Left ventricle myocardium inferior (tissue), 1 donor: ENCODE measurements at regions not wholly inside any gene's neighbourhood (a gene's known extent, or its start where the extent isn't known, plus 50 kb on each side); places are given as distances from the start of the nearest gene placed in this dataset.

ENCODE experiments used
- DNase-seq: peaks from one replicate; pipeline ENCODE4 v3.0.0-alpha.2; 2020
- H3K27ac ChIP-seq: fragments of 200-600 bp; replicated peaks from 2 replicates; pipeline ENCODE4 v1.8.0; 2021
- H3K27me3 ChIP-seq: fragments of 200-600 bp; 2 replicates; pipeline ENCODE4 v1.8.0; 2021; ENCODE audit warnings: low read depth
- H3K36me3 ChIP-seq: fragments of 200-600 bp; 2 replicates; pipeline ENCODE4 v1.8.0; 2021
- H3K4me1 ChIP-seq: fragments of 200-600 bp; 2 replicates; pipeline ENCODE4 v1.8.0; 2021
- H3K4me3 ChIP-seq: fragments of 200-600 bp; 2 replicates; pipeline ENCODE4 v1.8.0; 2021; ENCODE audit warnings: mild to moderate bottlenecking, moderate library complexity
- H3K9me3 ChIP-seq: fragments of 200-600 bp; replicated peaks from 2 replicates; pipeline ENCODE4 v1.8.0; 2021
- intact Hi-C: fragments of 100-400 bp; cut with micrococcal nuclease; formaldehyde crosslinking; loops from one replicate; pipeline ENCODE4 v1.11.0; 2022
- TF ChIP-seq, protein P1 (sequence below): fragments of 200-600 bp; IDR thresholded peaks from 2 replicates; pipeline ENCODE4 v1.8.0; 2021; ENCODE audit warnings: antibody characterized with exemption, mild to moderate bottlenecking, borderline replicate concordance
- donor health status: DM: no; HTN: yes; CAD: no; lungs with severe emphysema.

DNA sequence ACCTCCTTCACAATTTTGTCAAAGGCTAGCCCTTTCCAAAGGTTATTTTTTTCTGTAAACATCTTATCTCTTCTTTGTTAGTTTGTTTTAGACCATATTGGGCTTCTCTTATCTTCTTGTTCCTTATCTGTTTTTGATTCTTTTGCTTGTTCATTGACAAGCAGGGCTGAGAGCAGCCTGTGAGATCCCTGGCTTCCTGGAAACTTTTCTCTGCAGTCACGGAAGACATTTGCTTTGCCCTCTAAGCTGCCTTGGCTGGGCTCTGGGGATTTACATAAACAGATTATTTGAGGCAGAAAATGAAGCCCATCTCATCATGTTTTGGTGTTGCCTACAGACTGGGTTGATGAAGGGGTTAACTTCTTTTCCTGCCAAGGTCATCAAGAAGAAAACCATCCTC, 157.4 kb upstream of the AMOT start:
- TF ChIP-seq, protein P1, sequence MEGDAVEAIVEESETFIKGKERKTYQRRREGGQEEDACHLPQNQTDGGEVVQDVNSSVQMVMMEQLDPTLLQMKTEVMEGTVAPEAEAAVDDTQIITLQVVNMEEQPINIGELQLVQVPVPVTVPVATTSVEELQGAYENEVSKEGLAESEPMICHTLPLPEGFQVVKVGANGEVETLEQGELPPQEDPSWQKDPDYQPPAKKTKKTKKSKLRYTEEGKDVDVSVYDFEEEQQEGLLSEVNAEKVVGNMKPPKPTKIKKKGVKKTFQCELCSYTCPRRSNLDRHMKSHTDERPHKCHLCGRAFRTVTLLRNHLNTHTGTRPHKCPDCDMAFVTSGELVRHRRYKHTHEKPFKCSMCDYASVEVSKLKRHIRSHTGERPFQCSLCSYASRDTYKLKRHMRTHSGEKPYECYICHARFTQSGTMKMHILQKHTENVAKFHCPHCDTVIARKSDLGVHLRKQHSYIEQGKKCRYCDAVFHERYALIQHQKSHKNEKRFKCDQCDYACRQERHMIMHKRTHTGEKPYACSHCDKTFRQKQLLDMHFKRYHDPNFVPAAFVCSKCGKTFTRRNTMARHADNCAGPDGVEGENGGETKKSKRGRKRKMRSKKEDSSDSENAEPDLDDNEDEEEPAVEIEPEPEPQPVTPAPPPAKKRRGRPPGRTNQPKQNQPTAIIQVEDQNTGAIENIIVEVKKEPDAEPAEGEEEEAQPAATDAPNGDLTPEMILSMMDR: no peak
- H3K36me3 ChIP-seq: no peaks in the 10 kb centered on the region
- H3K27ac ChIP-seq: no peak overlapping the region
- intact Hi-C loops: no loop called here
- H3K27me3 ChIP-seq: no peaks in the 10 kb centered on the region
- no peak overlapping the region for H3K4me3 ChIP-seq
- no peaks in the 10 kb centered on the region for H3K9me3 ChIP-seq
- no peaks in the 10 kb centered on the region for H3K4me1 ChIP-seq
- DNase-seq: no peak

DNA sequence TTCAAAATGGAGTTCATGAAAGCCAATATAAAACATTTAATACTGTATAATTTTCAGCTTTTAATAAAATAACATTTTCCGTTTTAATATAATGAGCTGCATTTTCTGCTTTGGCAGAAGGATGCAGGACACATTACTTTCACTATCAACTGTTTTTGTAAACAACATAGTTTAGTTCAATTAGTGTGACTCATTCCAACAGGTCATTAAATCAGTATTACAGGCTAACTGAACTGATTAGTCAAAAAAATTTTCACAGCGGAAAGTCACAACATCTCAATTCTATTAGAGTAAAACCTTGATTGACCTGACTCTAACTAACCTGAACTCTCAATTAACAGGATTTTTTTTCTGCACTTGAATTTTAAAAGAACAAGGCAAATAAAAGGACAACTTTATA, 151.2 kb upstream of the AMOT start:
- intact Hi-C loops: no loop called here
- Histone ChIP-seq H3K27ac (no peak overlapping the region), H3K4me1 (no peaks in the 10 kb centered on the region), H3K36me3 (no peaks in the 10 kb centered on the region), H3K9me3 (no peaks in the 10 kb centered on the region), H3K4me3 (no peak overlapping the region), H3K27me3 (no peaks in the 10 kb centered on the region)
- DNase-seq: no peak
- TF ChIP-seq, protein P1: no peak

DNA sequence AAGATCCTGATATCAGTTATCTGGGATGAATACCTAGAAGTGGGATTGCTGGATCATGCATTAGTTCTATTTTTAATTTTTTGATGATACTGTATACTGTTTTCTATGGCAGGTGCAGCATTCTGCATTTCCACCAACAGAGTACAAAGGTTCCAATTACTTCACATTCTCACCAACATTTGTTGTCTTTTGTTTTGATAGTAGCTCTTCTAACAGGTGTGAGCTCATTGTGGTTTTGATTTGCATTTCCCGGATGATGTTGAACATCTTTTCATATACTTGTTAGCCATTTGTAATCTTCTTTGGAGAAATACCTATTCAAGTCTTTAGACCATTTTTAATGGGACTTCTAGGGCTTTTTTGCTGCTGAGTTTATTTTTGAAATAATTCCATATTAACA, 139.2 kb upstream of the AMOT start:
- Histone ChIP-seq H3K27me3 (no peaks in the 10 kb centered on the region), H3K36me3 (no peaks in the 10 kb centered on the region), H3K27ac (no peak overlapping the region), H3K4me1 (no peaks in the 10 kb centered on the region), H3K9me3 (no peaks in the 10 kb centered on the region), H3K4me3 (no peak overlapping the region)
- TF ChIP-seq, protein P1: no peak
- no peak for DNase-seq
- intact Hi-C loops: no loop called here

DNA sequence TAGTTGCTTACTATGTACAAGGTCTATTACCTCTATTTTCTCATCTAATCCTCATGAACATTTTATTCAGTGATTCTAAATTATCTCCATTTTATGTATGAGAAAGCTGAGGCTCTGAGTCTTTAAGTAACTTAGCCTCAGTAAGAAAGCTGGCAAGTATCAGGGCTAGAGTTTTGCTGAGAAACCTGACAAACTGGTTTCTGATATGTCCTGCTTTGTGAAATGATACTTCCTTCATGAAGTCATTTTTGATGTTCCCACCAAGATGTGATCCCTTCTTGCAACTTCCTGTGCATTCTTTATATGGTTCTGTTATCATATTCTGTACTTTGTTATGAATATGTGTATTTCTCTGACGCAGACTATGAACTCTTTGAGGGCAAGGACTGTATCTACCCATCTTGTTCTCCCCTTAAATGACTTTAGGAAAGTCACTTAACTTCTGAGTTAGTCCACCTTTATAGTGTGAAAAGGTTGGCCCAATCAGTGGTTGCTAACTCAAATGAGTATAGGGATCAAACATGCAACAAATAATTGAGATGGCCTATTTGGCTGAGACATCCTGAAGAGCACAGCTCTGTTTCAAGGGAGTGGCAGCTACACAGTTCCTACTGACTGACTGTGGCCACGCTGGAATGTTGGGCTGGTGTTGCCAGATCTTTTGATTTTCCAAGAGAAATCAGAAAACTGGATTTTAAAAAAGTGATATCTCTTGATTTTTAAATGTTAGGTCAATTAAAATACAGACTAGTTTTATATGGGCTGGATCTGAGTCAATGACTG, 127.9 kb upstream of the AMOT start:
- Histone ChIP-seq H3K27me3 (no peaks in the 10 kb centered on the region), H3K4me1 (no peaks in the 10 kb centered on the region), H3K9me3 (no peaks in the 10 kb centered on the region), H3K27ac (no peak overlapping the region), H3K4me3 (no peak overlapping the region), H3K36me3 (no peaks in the 10 kb centered on the region)
- intact Hi-C loops: no loop called here
- TF ChIP-seq, protein P1: no peak
- no peak for DNase-seq

DNA sequence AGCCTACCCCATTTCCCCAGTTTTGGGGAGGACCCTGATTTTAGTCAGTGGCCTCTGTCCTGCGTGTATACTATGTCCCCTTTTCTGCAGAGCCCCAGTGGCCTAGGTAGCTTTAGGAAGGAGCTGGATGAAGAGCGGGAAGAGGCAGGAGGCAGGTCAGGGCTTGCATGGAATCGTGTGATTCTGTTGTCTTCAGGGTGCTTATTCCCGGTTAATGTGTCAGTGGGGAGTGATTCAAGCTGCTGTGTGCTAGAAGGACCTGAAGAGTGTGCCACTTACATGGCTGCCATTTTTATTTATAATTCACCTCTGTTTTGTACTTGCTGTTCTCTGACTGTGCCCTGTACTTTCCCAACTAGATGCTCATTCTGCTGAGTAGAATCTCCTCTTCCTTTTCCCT, 127.3 kb upstream of the AMOT start:
- TF ChIP-seq, protein P1: no peak
- H3K27ac ChIP-seq: no peak overlapping the region
- DNase-seq: no peak
- H3K9me3 ChIP-seq: no peaks in the 10 kb centered on the region
- H3K4me1 ChIP-seq: no peaks in the 10 kb centered on the region
- no peaks in the 10 kb centered on the region for H3K27me3 ChIP-seq
- intact Hi-C loops: no loop called here
- H3K36me3 ChIP-seq: no peaks in the 10 kb centered on the region
- no peak overlapping the region for H3K4me3 ChIP-seq
